ENCODE measurements at regions not wholly inside any gene's neighbourhood (a gene's known extent, or its start where the extent isn't known, plus 50 kb on each side); places are given as distances from the start of the nearest gene placed in this dataset.
A peak's percentile ranks its signal among the peaks of the same experiment; 100 is the strongest.
"Not testable (repeated sequence)": the region's sequence is repeated elsewhere in the genome, so short reads cannot be mapped to it uniquely, and the experiment has no call there.

- DNase-seq: peak; percentile 16
These were observed 445.4 kb upstream of the DEFB115 start for GRCh38 chr20:30811885-30812671.

GRCh38 chr20:30812739-30813411 is 444.6 kb upstream of the DEFB115 start:
- no peak for DNase-seq

- DNase-seq: not testable (repeated sequence)
These were observed 443.8 kb upstream of the DEFB115 start for GRCh38 chr20:30813412-30814311.

GRCh38 chr20:30814312-30814639 is 443.2 kb upstream of the DEFB115 start:
- not testable (repeated sequence) for DNase-seq

GRCh38 chr20:30815027-30815576 is 442.4 kb upstream of the DEFB115 start:
- not testable (repeated sequence) for DNase-seq

- DNase-seq: no peak
These were observed 441.8 kb upstream of the DEFB115 start for GRCh38 chr20:30815577-30816181.

- DNase-seq: no peak
These were observed 441.2 kb upstream of the DEFB115 start for GRCh38 chr20:30816182-30816645.

- DNase-seq: not testable (repeated sequence)
These were observed 435.8 kb upstream of the DEFB115 start for GRCh38 chr20:30821615-30822014.

- not testable (repeated sequence) for DNase-seq
These were observed 432.8 kb upstream of the DEFB115 start for GRCh38 chr20:30824666-30825065.

GRCh38 chr20:30845923-30846322 is 411.5 kb upstream of the DEFB115 start:
- DNase-seq: not testable (repeated sequence)

GRCh38 chr20:30868271-30868670 is 389.2 kb upstream of the DEFB115 start:
- DNase-seq: not testable (repeated sequence)

- DNase-seq: not testable (repeated sequence)
These were observed 386.3 kb upstream of the DEFB115 start for GRCh38 chr20:30871127-30871526.

GRCh38 chr20:30872252-30872651 is 385.2 kb upstream of the DEFB115 start:
- DNase-seq: not testable (repeated sequence)

- not testable (repeated sequence) for DNase-seq
These were observed 381.6 kb upstream of the DEFB115 start for GRCh38 chr20:30875868-30876267.

- not testable (repeated sequence) for DNase-seq
These were observed 366.1 kb upstream of the DEFB115 start for GRCh38 chr20:30891400-30891799.

GRCh38 chr20:30892541-30893345 is 364.7 kb upstream of the DEFB115 start:
- DNase-seq: no peak

GRCh38 chr20:30893346-30894314 is 363.8 kb upstream of the DEFB115 start:
- not testable (repeated sequence) for DNase-seq

GRCh38 chr20:30894707-30895353 is 362.6 kb upstream of the DEFB115 start:
- not testable (repeated sequence) for DNase-seq

GRCh38 chr20:30895354-30895711 is 362.1 kb upstream of the DEFB115 start:
- DNase-seq: not testable (repeated sequence)

Measured in CD4-positive, alpha-beta T cell treated with Interleukin-12 subunit alpha and Interleukin-12 subunit beta, for 1 hour (primary cell).